ENCODE measurements at regions not wholly inside any gene's neighbourhood (a gene's known extent, or its start where the extent isn't known, plus 50 kb on each side); places are given as distances from the start of the nearest gene placed in this dataset.

DNA sequence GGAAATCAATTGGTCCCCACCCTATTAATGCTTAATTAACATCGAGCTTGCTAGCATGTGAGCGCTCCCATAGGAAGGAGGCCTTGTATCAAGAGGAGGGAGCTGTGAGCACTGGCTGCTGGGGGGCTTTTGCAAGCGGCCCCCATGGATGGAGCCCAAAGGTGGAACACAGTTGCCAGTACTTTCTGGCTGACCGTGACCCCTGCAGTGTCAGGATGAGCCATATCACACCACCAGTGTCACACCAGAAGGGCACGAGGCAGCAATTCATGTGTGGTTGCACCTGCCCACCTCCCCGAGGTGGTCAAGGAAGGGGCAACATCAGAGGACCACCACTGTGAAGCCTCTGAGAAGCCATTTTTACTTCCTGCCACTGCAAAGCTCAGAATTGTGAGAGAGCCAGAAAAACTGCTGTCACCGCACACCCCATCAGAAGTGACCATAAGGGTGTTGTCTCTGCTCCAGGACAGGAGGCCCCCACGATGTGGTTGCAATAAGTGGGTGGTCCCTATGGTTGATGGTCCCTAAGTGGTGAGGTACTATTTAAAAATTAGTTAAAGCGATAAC is 99.8 kb upstream of the RAB6C start:
- Histone ChIP-seq H3F3A (ENCODE audit: low read length, unreplicated experiment) (no peaks in the 10 kb centered on the region), H3K36me3 (ENCODE audit: low read depth, low read length) (no peaks in the 10 kb centered on the region), H3K9me2 (replicated peaks; ENCODE audit: low read length) (no peaks in the 10 kb centered on the region), H2AFZ (ENCODE audit: low read length) (no peak overlapping the region), H3K4me2 (ENCODE audit: low read length) (no peak overlapping the region), H3K4me3 (ENCODE audit: low read length) (no peak overlapping the region), H3K27ac (ENCODE audit: low read length) (no peak overlapping the region), H3K27me3 (ENCODE audit: low read length) (peaks cover 29% of the 10 kb centered on the region), H4K20me1 (ENCODE audit: low read length) (no peaks in the 10 kb centered on the region), H3K9me3 (ENCODE audit: low read length) (no peaks in the 10 kb centered on the region), H3K79me2 (ENCODE audit: low read length) (no peaks in the 10 kb centered on the region), H3K9ac (ENCODE audit: low read length) (no peak overlapping the region), H3K4me1 (ENCODE audit: insufficient read depth, low read length) (no peaks in the 10 kb centered on the region)
- CTCF ChIA-PET = no interaction called here
- TF ChIP-seq EZH2 (IDR thresholded peaks at IDR 0.05; ENCODE audit: low read length, unreplicated experiment) (no peak), EZH2phosphoT487 (IDR thresholded peaks at IDR 0.05; ENCODE audit: borderline replicate concordance, low read length) (no peak)
- TF ChIP-seq, protein P1, sequence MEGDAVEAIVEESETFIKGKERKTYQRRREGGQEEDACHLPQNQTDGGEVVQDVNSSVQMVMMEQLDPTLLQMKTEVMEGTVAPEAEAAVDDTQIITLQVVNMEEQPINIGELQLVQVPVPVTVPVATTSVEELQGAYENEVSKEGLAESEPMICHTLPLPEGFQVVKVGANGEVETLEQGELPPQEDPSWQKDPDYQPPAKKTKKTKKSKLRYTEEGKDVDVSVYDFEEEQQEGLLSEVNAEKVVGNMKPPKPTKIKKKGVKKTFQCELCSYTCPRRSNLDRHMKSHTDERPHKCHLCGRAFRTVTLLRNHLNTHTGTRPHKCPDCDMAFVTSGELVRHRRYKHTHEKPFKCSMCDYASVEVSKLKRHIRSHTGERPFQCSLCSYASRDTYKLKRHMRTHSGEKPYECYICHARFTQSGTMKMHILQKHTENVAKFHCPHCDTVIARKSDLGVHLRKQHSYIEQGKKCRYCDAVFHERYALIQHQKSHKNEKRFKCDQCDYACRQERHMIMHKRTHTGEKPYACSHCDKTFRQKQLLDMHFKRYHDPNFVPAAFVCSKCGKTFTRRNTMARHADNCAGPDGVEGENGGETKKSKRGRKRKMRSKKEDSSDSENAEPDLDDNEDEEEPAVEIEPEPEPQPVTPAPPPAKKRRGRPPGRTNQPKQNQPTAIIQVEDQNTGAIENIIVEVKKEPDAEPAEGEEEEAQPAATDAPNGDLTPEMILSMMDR (conservative IDR thresholded peaks at IDR 0.05; ENCODE audit: low read depth, low read length) = no peak
- ATAC-seq = no peak
- POLR2A ChIA-PET (ENCODE audit: unreplicated experiment) = no interaction called here
- DNase-seq = no peak
- intact Hi-C loops (cut with micrococcal nuclease) = no loop called here
- no TSS peak for BruUV-seq (replicated peaks)

DNA sequence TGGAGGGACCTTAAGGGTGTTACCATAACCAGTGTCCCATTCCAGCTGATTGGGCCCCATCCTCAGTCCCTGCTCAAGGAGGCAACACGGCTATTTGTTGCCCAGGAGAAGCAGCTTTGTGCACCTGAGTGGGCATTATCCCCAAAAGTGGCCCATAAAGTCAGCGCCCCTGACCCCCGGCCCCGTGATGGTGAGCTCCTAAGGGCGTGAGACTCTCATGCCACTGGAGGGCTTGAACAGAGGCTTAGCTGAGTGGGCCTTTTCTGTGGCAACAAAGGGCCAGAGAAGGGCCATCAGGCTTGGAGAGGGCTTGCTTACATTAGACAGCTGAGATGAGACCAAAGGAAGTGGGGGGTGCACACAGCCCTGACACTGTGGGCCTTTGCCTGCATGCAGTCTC is 99.2 kb upstream of the RAB6C start:
- no peak for ATAC-seq
- Histone ChIP-seq H3K9me2 (replicated peaks; ENCODE audit: low read length) (no peaks in the 10 kb centered on the region), H3F3A (ENCODE audit: low read length, unreplicated experiment) (no peaks in the 10 kb centered on the region), H3K36me3 (ENCODE audit: low read depth, low read length) (no peaks in the 10 kb centered on the region), H3K4me3 (ENCODE audit: low read length) (no peak overlapping the region), H3K4me1 (ENCODE audit: insufficient read depth, low read length) (no peaks in the 10 kb centered on the region), H2AFZ (ENCODE audit: low read length) (no peak overlapping the region), H4K20me1 (ENCODE audit: low read length) (no peaks in the 10 kb centered on the region), H3K4me2 (ENCODE audit: low read length) (no peak overlapping the region), H3K9me3 (ENCODE audit: low read length) (no peaks in the 10 kb centered on the region), H3K27me3 (ENCODE audit: low read length) (peaks cover 29% of the 10 kb centered on the region), H3K79me2 (ENCODE audit: low read length) (no peaks in the 10 kb centered on the region), H3K9ac (ENCODE audit: low read length) (no peak overlapping the region), H3K27ac (ENCODE audit: low read length) (no peak overlapping the region)
- CTCF ChIA-PET = no interaction called here
- intact Hi-C loops (cut with micrococcal nuclease) = no loop called here
- no TSS peak for BruUV-seq (replicated peaks)
- no peak for DNase-seq
- TF ChIP-seq EZH2phosphoT487 (IDR thresholded peaks at IDR 0.05; ENCODE audit: borderline replicate concordance, low read length) (no peak), EZH2 (IDR thresholded peaks at IDR 0.05; ENCODE audit: low read length, unreplicated experiment) (no peak)
- TF ChIP-seq, protein P1 (conservative IDR thresholded peaks at IDR 0.05; ENCODE audit: low read depth, low read length) = no peak
- POLR2A ChIA-PET (ENCODE audit: unreplicated experiment) = no interaction called here

DNA sequence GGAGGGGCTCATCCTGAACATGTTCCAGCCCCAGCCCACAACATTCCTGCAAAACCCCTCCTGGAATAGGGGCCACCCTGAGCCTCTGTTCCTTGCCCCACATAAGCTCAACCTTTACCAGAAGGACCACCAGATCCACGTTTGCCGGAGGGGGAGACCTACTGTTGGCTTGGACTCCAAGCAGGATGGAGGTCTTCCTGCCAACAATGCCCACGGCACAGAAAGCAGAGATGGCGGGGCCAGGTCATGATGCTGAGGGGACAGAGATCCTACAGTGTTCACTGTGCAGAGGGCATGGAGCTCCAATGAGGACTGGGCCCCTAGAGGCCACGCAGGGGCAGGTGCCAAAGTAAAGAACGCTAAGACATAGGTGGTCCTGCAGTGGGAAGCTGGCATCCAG is 98.5 kb upstream of the RAB6C start:
- CTCF ChIA-PET = no interaction called here
- Histone ChIP-seq H3K9me2 (replicated peaks; ENCODE audit: low read length) (no peaks in the 10 kb centered on the region), H3K4me2 (ENCODE audit: low read length) (no peak overlapping the region), H3K79me2 (ENCODE audit: low read length) (no peaks in the 10 kb centered on the region), H4K20me1 (ENCODE audit: low read length) (no peaks in the 10 kb centered on the region), H3K4me1 (ENCODE audit: insufficient read depth, low read length) (no peaks in the 10 kb centered on the region), H3K9me3 (ENCODE audit: low read length) (no peaks in the 10 kb centered on the region), H3F3A (ENCODE audit: low read length, unreplicated experiment) (no peaks in the 10 kb centered on the region), H3K36me3 (ENCODE audit: low read depth, low read length) (no peaks in the 10 kb centered on the region; the same call in 1 of the 2 replicates), H2AFZ (ENCODE audit: low read length) (no peak overlapping the region), H3K9ac (ENCODE audit: low read length) (no peak overlapping the region), H3K4me3 (ENCODE audit: low read length) (no peak overlapping the region), H3K27me3 (ENCODE audit: low read length) (peaks cover 29% of the 10 kb centered on the region), H3K27ac (ENCODE audit: low read length) (no peak overlapping the region)
- DNase-seq (no peak), ATAC-seq (no peak)
- POLR2A ChIA-PET (ENCODE audit: unreplicated experiment) = no interaction called here
- TF ChIP-seq, protein P1 (conservative IDR thresholded peaks at IDR 0.05; ENCODE audit: low read depth, low read length) = no peak
- no peak for TF ChIP-seq EZH2phosphoT487 (IDR thresholded peaks at IDR 0.05; ENCODE audit: borderline replicate concordance, low read length)
- TF ChIP-seq EZH2 (IDR thresholded peaks at IDR 0.05; ENCODE audit: low read length, unreplicated experiment) = no peak
- BruUV-seq (replicated peaks) = no TSS peak
- intact Hi-C loops (cut with micrococcal nuclease) = no loop called here
